ENCODE measurements at regions not wholly inside any gene's neighbourhood (a gene's known extent, or its start where the extent isn't known, plus 50 kb on each side); places are given as distances from the start of the nearest gene placed in this dataset.

GRCh38 chr22:48714231-48714630, 1113.4 kb downstream of the BRD1 start:
- TF ChIP-seq ZNF785 (tag by site-specific recombination; IDR thresholded peaks at IDR 0.05) (no peak), ZNF639 (tag by site-specific recombination; IDR thresholded peaks at IDR 0.05) (no peak), GLI4 (tag by site-specific recombination; IDR thresholded peaks at IDR 0.05) (no peak), CTCF (tag by site-specific recombination; IDR thresholded peaks at IDR 0.05) (no peak), ZNF133 (tag by site-specific recombination; IDR thresholded peaks at IDR 0.05) (no peak), ZNF335 (tag by site-specific recombination; conservative IDR thresholded peaks at IDR 0.05) (no peak), FEZF1 (tag by site-specific recombination; IDR thresholded peaks at IDR 0.05) (no peak), ZBTB17 (tag by site-specific recombination; IDR thresholded peaks at IDR 0.05) (no peak), ZSCAN18 (tag by site-specific recombination; IDR thresholded peaks at IDR 0.05) (no peak), ZNF530 (tag by site-specific recombination; IDR thresholded peaks at IDR 0.05; ENCODE audit: low read depth) (no peak), ZNF23 (tag by site-specific recombination; IDR thresholded peaks at IDR 0.05; ENCODE audit: borderline replicate concordance) (no peak), SP2 (tag by site-specific recombination; IDR thresholded peaks at IDR 0.05) (no peak)
